HCT116 (cell line): ENCODE measurements at regions not wholly inside any gene's neighbourhood (a gene's known extent, or its start where the extent isn't known, plus 50 kb on each side); places are given as distances from the start of the nearest gene placed in this dataset.

Experiments used
- ATAC-seq: fragments of 200-7000 bp; cut with Tn5 transposase; 2 replicates; pipeline ENCODE4 v1.9.1; 2020; ENCODE audit warnings: mild to moderate bottlenecking, moderate library complexity
- BruUV-seq: library from RNA; stranded (reverse); fragments of 400-500 nt; replicated peaks from 2 replicates; lab custom pipeline; 2021; lab: Mats Ljungman, UMichigan
- CTCF ChIA-PET: fragments of 300-600 bp; sonication (Branson Sonifier 250); formaldehyde crosslinking; loops from one replicate; lab custom pipeline; 2021; ENCODE audit warnings: antibody characterized with exemption; lab: Charles Lee
- POLR2A ChIA-PET: fragments of 300-600, 350-600 bp; sonication (Branson Sonifier 250); formaldehyde crosslinking; loops from one replicate; lab custom pipeline; 2021; ENCODE audit warnings: antibody characterized with exemption; lab: Charles Lee
- RAD21 ChIA-PET, 2 experiments: fragments of 300-600 bp; sonication (Branson Sonifier 250); formaldehyde crosslinking; loops; one replicate each; lab custom pipeline; 2023; ENCODE audit warnings: low total read pairs in 2 of 2; ENCODE audit not compliant: uncharacterized antibody in 2 of 2, unreplicated experiment in 2 of 2, low non-redundant PET in 1 of 2; lab: Charles Lee
- DNase-seq: peaks from one replicate; pipeline ENCODE4 v3.0.0-alpha.2; 2010; ENCODE audit warnings: low read depth, low spot score
- H2AFZ ChIP-seq: fragments of 200-600 bp; shearing (Covaris generic), sonication (generic); 2 replicates; pipeline ENCODE4 v1.6.1; 2017; ENCODE audit warnings: low read depth, mixed run types, mixed read lengths, antibody characterized with exemption, low read length; ENCODE audit not compliant: poor library complexity, severe bottlenecking
- H3K27ac ChIP-seq: 2 replicates; pipeline ENCODE4 v1.5.1; 2012; ENCODE audit warnings: low read depth, low read length
- H3K27me3 ChIP-seq: fragments of 200-600 bp; sonication (generic); 2 replicates; pipeline ENCODE4 v1.6.1; 2016; ENCODE audit warnings: mixed run types, low read length, mixed read lengths; ENCODE audit not compliant: insufficient read depth
- H3K36me3 ChIP-seq, 2 experiments: fragments of 200-500 bp in 1 of 2; fragments of 200-600 bp in 1 of 2; sonication (Bioruptor generic) in 1 of 2; sonication (generic) in 1 of 2; 2 replicates each; pipeline versions ENCODE4 v1.5.1 to v1.6.1; 2014 to 2016; ENCODE audit warnings: low read length in 2 of 2, inconsistent platforms in 1 of 2, mixed read lengths in 1 of 2, mixed run types in 1 of 2; ENCODE audit not compliant: insufficient read depth in 2 of 2, control insufficient read depth in 1 of 2
- H3K4me1 ChIP-seq, 2 experiments: fragments of 200-600 bp in 1 of 2; sonication (generic) in 1 of 2; 2 replicates each; pipeline versions ENCODE4 v1.5.1 to v1.6.1; 2012 to 2017; ENCODE audit warnings: low read length in 2 of 2, inconsistent platforms in 1 of 2, mild to moderate bottlenecking in 1 of 2, mixed read lengths in 1 of 2, mixed run types in 1 of 2, moderate library complexity in 1 of 2; ENCODE audit not compliant: insufficient read depth in 2 of 2, control insufficient read depth in 1 of 2
- H3K4me2 ChIP-seq: fragments of 200-600 bp; sonication (generic); 2 replicates; pipeline ENCODE4 v1.6.1; 2017; ENCODE audit warnings: mixed run types, low read length, mixed read lengths
- H3K4me3 ChIP-seq, 2 experiments: fragments of 200-600 bp in 1 of 2; sonication (generic) in 1 of 2; replicated peaks in 1 of 2; 2 replicates each; pipeline ENCODE4 v1.5.1; 2011 to 2016; ENCODE audit warnings: low read length in 2 of 2, control low read depth in 1 of 2, low read depth in 1 of 2, mild to moderate bottlenecking in 1 of 2, mixed read lengths in 1 of 2, mixed run types in 1 of 2
- H3K79me2 ChIP-seq: fragments of 200-600 bp; sonication (generic); 2 replicates; pipeline ENCODE4 v1.6.1; 2017; ENCODE audit warnings: mild to moderate bottlenecking, mixed run types, low read length, moderate library complexity, mixed read lengths; ENCODE audit not compliant: insufficient read depth
- H3K9ac ChIP-seq: fragments of 200-600 bp; sonication (generic); 2 replicates; pipeline ENCODE4 v1.6.1; 2016; ENCODE audit warnings: low read length, mixed read lengths
- H3K9me2 ChIP-seq: fragments of 200-600 bp; sonication (generic), shearing (Covaris generic); 2 replicates; pipeline ENCODE4 v1.6.1; 2017; ENCODE audit warnings: mixed run types, mild to moderate bottlenecking, moderate library complexity; ENCODE audit not compliant: insufficient read depth
- H3K9me3 ChIP-seq, 2 experiments: fragments of 200-500 bp in 1 of 2; fragments of 200-600 bp in 1 of 2; sonication (Bioruptor generic) in 1 of 2; sonication (generic) in 1 of 2; 2 replicates each; pipeline ENCODE4 v1.6.1; 2014 to 2017; ENCODE audit warnings: low read length in 2 of 2, mixed read lengths in 2 of 2, inconsistent platforms in 1 of 2, low read depth in 1 of 2, mild to moderate bottlenecking in 1 of 2, mixed run types in 1 of 2, moderate library complexity in 1 of 2; ENCODE audit not compliant: control insufficient read depth in 1 of 2, insufficient read depth in 1 of 2
- H4K20me1 ChIP-seq: fragments of 200-600 bp; sonication (generic), shearing (Covaris generic); 2 replicates; pipeline ENCODE4 v1.6.1; 2017; ENCODE audit warnings: mixed run types, mild to moderate bottlenecking, moderate library complexity; ENCODE audit not compliant: insufficient read depth
- ATF3 ChIP-seq: IDR thresholded peaks from 2 replicates; pipeline ENCODE4 v1.6.1; 2012
- CBX3 ChIP-seq: IDR thresholded peaks from 2 replicates; pipeline ENCODE4 v1.6.1; 2012; ENCODE audit warnings: low read depth
- CEBPB ChIP-seq: IDR thresholded peaks from 2 replicates; pipeline ENCODE4 v1.6.1; 2012; ENCODE audit warnings: low read depth
- ELF1 ChIP-seq: IDR thresholded peaks from 2 replicates; pipeline ENCODE4 v1.6.1; 2012; ENCODE audit warnings: low read depth, borderline replicate concordance
- EZH2 ChIP-seq: fragments of 200-600 bp; sonication (generic); IDR thresholded peaks from 2 replicates; pipeline ENCODE4 v1.6.1; 2017; ENCODE audit warnings: antibody characterized with exemption, mixed run types
- EZH2phosphoT487 ChIP-seq: fragments of 200-600 bp; IDR thresholded peaks from 2 replicates; pipeline ENCODE4 v1.6.1; 2018; ENCODE audit warnings: antibody characterized with exemption, borderline replicate concordance
- FOSL1 ChIP-seq: IDR thresholded peaks from 2 replicates; pipeline ENCODE4 v1.6.1; 2012; ENCODE audit warnings: low read depth
- JUND ChIP-seq: IDR thresholded peaks from 2 replicates; pipeline ENCODE4 v1.6.1; 2012
- MAX ChIP-seq: IDR thresholded peaks from 2 replicates; pipeline ENCODE4 v1.6.1; 2012
- POLR2AphosphoS5 ChIP-seq: IDR thresholded peaks from 2 replicates; pipeline ENCODE4 v1.6.1; 2011; ENCODE audit warnings: mild to moderate bottlenecking, low read depth, low read length, moderate library complexity
- RAD21 ChIP-seq: IDR thresholded peaks from 2 replicates; pipeline ENCODE4 v1.6.1; 2012; ENCODE audit warnings: low read depth, mild to moderate bottlenecking
- SIN3A ChIP-seq: IDR thresholded peaks from 2 replicates; pipeline ENCODE4 v1.6.1; 2012; ENCODE audit warnings: low read depth
- SP1 ChIP-seq: IDR thresholded peaks from 2 replicates; pipeline ENCODE4 v1.6.1; 2012; ENCODE audit warnings: low read depth
- TCF7L2 ChIP-seq: IDR thresholded peaks from 2 replicates; pipeline ENCODE4 v1.7.0; 2011; ENCODE audit warnings: borderline replicate concordance, inconsistent platforms; ENCODE audit not compliant: insufficient read depth, insufficient read length; ENCODE audit errors: extremely low read depth
- YY1 ChIP-seq: IDR thresholded peaks from 2 replicates; pipeline ENCODE4 v1.6.1; 2011; ENCODE audit warnings: low read length, low read depth, moderate library complexity, mild to moderate bottlenecking; ENCODE audit not compliant: insufficient replicate concordance; ENCODE audit errors: extremely low read depth
- ZBTB33 ChIP-seq: IDR thresholded peaks from 2 replicates; pipeline ENCODE4 v1.6.1; 2011; ENCODE audit warnings: mild to moderate bottlenecking, low read length, moderate library complexity; ENCODE audit not compliant: insufficient replicate concordance; ENCODE audit errors: extremely low read depth
- ZFX ChIP-seq: fragments of 450-650 bp; IDR thresholded peaks from 2 replicates; pipeline ENCODE4 v1.6.1; 2017
- ZNF274 ChIP-seq: fragments of 200-500 bp; sonication (Bioruptor generic); IDR thresholded peaks from 2 replicates; pipeline ENCODE4 v1.6.1; 2014; ENCODE audit warnings: mild to moderate bottlenecking, low read depth, low read length, inconsistent platforms
- intact Hi-C: fragments of 100-400 bp; cut with micrococcal nuclease; formaldehyde crosslinking; loops from 2 replicates; pipeline ENCODE4 v1.10.0; 2022

GRCh38 chr2:125684932-125685331, 971.0 kb upstream of the GYPC start:
- Histone ChIP-seq H3K27ac (no peak overlapping the region), H3K9ac (no peak overlapping the region), H3K36me3 (no peaks in the 10 kb centered on the region), H3K4me3 (no peak overlapping the region), H3K79me2 (no peaks in the 10 kb centered on the region), H2AFZ (no peak overlapping the region), H3K27me3 (no peaks in the 10 kb centered on the region), H4K20me1 (no peaks in the 10 kb centered on the region), H3K4me2 (no peak overlapping the region), H3K4me1 (no peaks in the 10 kb centered on the region), H3K9me2 (no peaks in the 10 kb centered on the region), H3K9me3 (peaks cover 3 to 6% of the 10 kb centered on the region in 2 experiments; a peak in 2 of 4 replicates)
- DNase-seq (no peak), ATAC-seq (no peak)
- CTCF ChIA-PET: no interaction called here
- POLR2A ChIA-PET: no interaction called here
- intact Hi-C loops: no loop called here
- BruUV-seq: no TSS peak
- RAD21 ChIA-PET: no interaction called here
- no peak for TF ChIP-seq RAD21
- no peak for TF ChIP-seq ZFX
- no peak for TF ChIP-seq EZH2
- no peak for TF ChIP-seq TCF7L2
- no peak for TF ChIP-seq POLR2AphosphoS5
- no peak for TF ChIP-seq ATF3
- TF ChIP-seq CBX3: no peak

GRCh38 chr2:125696560-125696959, 959.4 kb upstream of the GYPC start:
- no TSS peak for BruUV-seq
- no peak for ATAC-seq
- Histone ChIP-seq H3K27me3 (no peaks in the 10 kb centered on the region), H3K27ac (no peak overlapping the region), H3K9me3 (peaks cover 9 to 18% of the 10 kb centered on the region in 2 experiments; a peak in 2 of 4 replicates), H3K9me2 (no peaks in the 10 kb centered on the region), H3K36me3 (no peaks in the 10 kb centered on the region), H2AFZ (no peak overlapping the region), H3K4me2 (no peak overlapping the region), H3K4me1 (no peaks in the 10 kb centered on the region), H3K4me3 (no peak overlapping the region), H3K9ac (no peak overlapping the region), H3K79me2 (no peaks in the 10 kb centered on the region), H4K20me1 (no peaks in the 10 kb centered on the region)
- intact Hi-C loops: no loop called here
- ChIA-PET RAD21 (no interaction called here), POLR2A (no interaction called here), CTCF (no interaction called here)
- no peak for DNase-seq
- no peak for TF ChIP-seq EZH2
- no peak for TF ChIP-seq CEBPB
- no peak for TF ChIP-seq ZFX
- TF ChIP-seq CBX3: no peak
- no peak for TF ChIP-seq POLR2AphosphoS5
- TF ChIP-seq JUND: no peak
- no peak for TF ChIP-seq SP1
- TF ChIP-seq ZBTB33: no peak
- TF ChIP-seq TCF7L2: no peak
- TF ChIP-seq ZNF274: no peak
- TF ChIP-seq YY1: no peak
- TF ChIP-seq RAD21: no peak
- TF ChIP-seq MAX: no peak
- TF ChIP-seq SIN3A: no peak
- TF ChIP-seq EZH2phosphoT487: no peak
- no peak for TF ChIP-seq ELF1
- no peak for TF ChIP-seq FOSL1
